IPS DF 19.7 (cell line): ENCODE measurements at regions not wholly inside any gene's neighbourhood (a gene's known extent, or its start where the extent isn't known, plus 50 kb on each side); places are given as distances from the start of the nearest gene placed in this dataset.

ENCODE experiments used
- DNase-seq: peaks from one replicate; pipeline ENCODE4 v3.0.0-alpha.2; 2013; ENCODE audit warnings: low read depth, low spot score

- no peak for DNase-seq
Measured at GRCh38 chr2:67039517-67040103, 357.5 kb upstream of the ETAA1 start.

GRCh38 chr2:67041051-67041450 lies 356.1 kb upstream of the ETAA1 start:
- DNase-seq, result no peak

- DNase-seq, result no peak
Measured at GRCh38 chr2:67043781-67044478, 353.2 kb upstream of the ETAA1 start.

- DNase-seq, result no peak
Measured at GRCh38 chr2:67046591-67046990, 350.5 kb upstream of the ETAA1 start.

- DNase-seq, result no peak
Measured at GRCh38 chr2:67048314-67048713, 348.8 kb upstream of the ETAA1 start.

GRCh38 chr2:67050622-67051021 lies 346.5 kb upstream of the ETAA1 start:
- no peak for DNase-seq

- no peak for DNase-seq
Measured at GRCh38 chr2:67054728-67055127, 342.4 kb upstream of the ETAA1 start.

GRCh38 chr2:67055387-67056304 lies 341.5 kb upstream of the ETAA1 start:
- DNase-seq, result no peak

- no peak for DNase-seq
Measured at GRCh38 chr2:67057123-67057522, 340.0 kb upstream of the ETAA1 start.

GRCh38 chr2:67057901-67058703 lies 339.0 kb upstream of the ETAA1 start:
- DNase-seq, result no peak

GRCh38 chr2:67065046-67065445 lies 332.1 kb upstream of the ETAA1 start:
- DNase-seq, result no peak

GRCh38 chr2:67066782-67067181 lies 330.4 kb upstream of the ETAA1 start:
- no peak for DNase-seq

- no peak for DNase-seq
Measured at GRCh38 chr2:67067656-67068055, 329.5 kb upstream of the ETAA1 start.

- no peak for DNase-seq
Measured at GRCh38 chr2:67070826-67071225, 326.3 kb upstream of the ETAA1 start.

GRCh38 chr2:67075056-67075455 lies 322.1 kb upstream of the ETAA1 start:
- DNase-seq, result no peak

GRCh38 chr2:67075530-67076238 lies 321.4 kb upstream of the ETAA1 start:
- no peak for DNase-seq

GRCh38 chr2:67076239-67076624 lies 320.9 kb upstream of the ETAA1 start:
- DNase-seq, result no peak

GRCh38 chr2:67079729-67080128 lies 317.4 kb upstream of the ETAA1 start:
- DNase-seq, result no peak

GRCh38 chr2:67082813-67083212 lies 314.3 kb upstream of the ETAA1 start:
- no peak for DNase-seq

GRCh38 chr2:67083951-67084350 lies 313.2 kb upstream of the ETAA1 start:
- DNase-seq, result no peak

- no peak for DNase-seq
Measured at GRCh38 chr2:67085146-67085545, 312.0 kb upstream of the ETAA1 start.
